Naive B cell (primary cell): ENCODE measurements at regions not wholly inside any gene's neighbourhood (a gene's known extent, or its start where the extent isn't known, plus 50 kb on each side); places are given as distances from the start of the nearest gene placed in this dataset.
"Not testable (repeated sequence)": the region's sequence is repeated elsewhere in the genome, so short reads cannot be mapped to it uniquely, and the experiment has no call there.

ENCODE experiments used
- ATAC-seq, 2 donors: fragments of 150-1000 bp; cut with Tn5 transposase; 2 replicates each; pipeline ENCODE4 v1.10.0; 2021; ENCODE audit warnings: low read depth in 2 of 2, mild to moderate bottlenecking in 2 of 2, moderate library complexity in 2 of 2
- DNase-seq: peaks from one replicate; pipeline ENCODE4 v3.0.0; 2022
- H3K27ac Mint-ChIP-seq, 6 donors: one replicate each; pipeline ENCODE4 v1.8.0; 2020 to 2022; ENCODE audit warnings: mild to moderate bottlenecking in 6 of 6, mixed read lengths in 6 of 6, moderate library complexity in 5 of 6, inconsistent platforms in 2 of 6
- H3K27me3 Mint-ChIP-seq, 3 donors: one replicate each; pipeline ENCODE4 v1.8.0; 2021 to 2022; ENCODE audit warnings: mixed read lengths in 3 of 3, mild to moderate bottlenecking in 1 of 3
- H3K36me3 Mint-ChIP-seq, 2 donors: one replicate each; pipeline ENCODE4 v1.8.0; 2020 to 2022; ENCODE audit warnings: mixed read lengths in 2 of 2, inconsistent platforms in 1 of 2, mild to moderate bottlenecking in 1 of 2
- H3K4me1 Mint-ChIP-seq, 3 donors: one replicate each; pipeline ENCODE4 v1.8.0; 2020 to 2022; ENCODE audit warnings: mixed read lengths in 3 of 3, inconsistent platforms in 1 of 3, mild to moderate bottlenecking in 1 of 3, moderate library complexity in 1 of 3
- H3K4me3 Mint-ChIP-seq, 8 donors: one replicate each; pipeline ENCODE4 v1.8.0; 2020 to 2022; ENCODE audit warnings: mild to moderate bottlenecking in 8 of 8, mixed read lengths in 8 of 8, moderate library complexity in 8 of 8, inconsistent platforms in 2 of 8
- H3K9me3 Mint-ChIP-seq, 7 donors: one replicate each; pipeline ENCODE4 v1.8.0; 2020 to 2022; ENCODE audit warnings: mixed read lengths in 7 of 7, mild to moderate bottlenecking in 5 of 7, inconsistent platforms in 2 of 7, moderate library complexity in 1 of 7

GRCh38 chr18:28422577-28422976 is 245.6 kb upstream of the CDH2 start:
- no peak overlapping the region for H3K27ac Mint-ChIP-seq
- no peaks in the 10 kb centered on the region for H3K4me1 Mint-ChIP-seq
- no peak for DNase-seq
- H3K4me3 Mint-ChIP-seq = no peak overlapping the region
- no peaks in the 10 kb centered on the region for H3K36me3 Mint-ChIP-seq
- H3K27me3 Mint-ChIP-seq = no peaks in the 10 kb centered on the region
- peaks cover 4 to 21% (median 9%) of the 10 kb centered on the region in 7 donors for H3K9me3 Mint-ChIP-seq
- ATAC-seq = no peak

GRCh38 chr18:28421950-28422349 is 245.0 kb upstream of the CDH2 start:
- DNase-seq, ATAC-seq, H3K27ac Mint-ChIP-seq, H3K27me3 Mint-ChIP-seq, H3K4me3 Mint-ChIP-seq, H3K4me1 Mint-ChIP-seq, H3K36me3 Mint-ChIP-seq: not testable (repeated sequence)
- peaks cover 2 to 19% (median 8%) of the 10 kb centered on the region in 7 donors for H3K9me3 Mint-ChIP-seq

- Mint-ChIP-seq H3K27ac (no peak overlapping the region), H3K27me3 (no peaks in the 10 kb centered on the region), H3K36me3 (no peaks in the 10 kb centered on the region), H3K9me3 (peaks cover 0 to 10% (median 2%) of the 10 kb centered on the region in 7 donors), H3K4me3 (no peak overlapping the region), H3K4me1 (no peaks in the 10 kb centered on the region)
- DNase-seq = no peak
- ATAC-seq = no peak
These were observed 235.6 kb upstream of the CDH2 start for GRCh38 chr18:28412521-28412920.

GRCh38 chr18:28411806-28412205 is 234.9 kb upstream of the CDH2 start:
- Mint-ChIP-seq H3K4me3 (peak overlapping the region in 1 of 8 donors; percentile 11), H3K27ac (no peak overlapping the region), H3K27me3 (no peaks in the 10 kb centered on the region), H3K9me3 (peaks cover 0 to 10% (median 2%) of the 10 kb centered on the region in 7 donors), H3K36me3 (no peaks in the 10 kb centered on the region), H3K4me1 (no peaks in the 10 kb centered on the region)
- ATAC-seq = no peak
- no peak for DNase-seq

- Mint-ChIP-seq H3K9me3 (peaks cover 0 to 10% (median 2%) of the 10 kb centered on the region in 7 donors), H3K4me1 (no peaks in the 10 kb centered on the region), H3K27me3 (no peaks in the 10 kb centered on the region), H3K4me3 (no peak overlapping the region), H3K27ac (no peak overlapping the region), H3K36me3 (no peaks in the 10 kb centered on the region)
- DNase-seq (no peak), ATAC-seq (no peak)
These were observed 232.9 kb upstream of the CDH2 start for GRCh38 chr18:28409811-28410210.

- H3K27ac Mint-ChIP-seq = no peak overlapping the region
- H3K36me3 Mint-ChIP-seq = no peaks in the 10 kb centered on the region
- H3K27me3 Mint-ChIP-seq = no peaks in the 10 kb centered on the region
- no peak overlapping the region for H3K4me3 Mint-ChIP-seq
- no peaks in the 10 kb centered on the region for H3K4me1 Mint-ChIP-seq
- peaks cover 0 to 6% (median 0%) of the 10 kb centered on the region in 7 donors for H3K9me3 Mint-ChIP-seq
- ATAC-seq = no peak
- DNase-seq = no peak
These were observed 231.6 kb upstream of the CDH2 start for GRCh38 chr18:28408528-28408927.

- no peak overlapping the region for H3K4me3 Mint-ChIP-seq
- no peak overlapping the region for H3K27ac Mint-ChIP-seq
- H3K9me3 Mint-ChIP-seq = peaks cover 0 to 9% (median under 1%) of the 10 kb centered on the region in 7 donors
- no peaks in the 10 kb centered on the region for H3K36me3 Mint-ChIP-seq
- DNase-seq (no peak), ATAC-seq (no peak)
- no peaks in the 10 kb centered on the region for H3K4me1 Mint-ChIP-seq
- H3K27me3 Mint-ChIP-seq = no peaks in the 10 kb centered on the region
These were observed 230.8 kb upstream of the CDH2 start for GRCh38 chr18:28407681-28408080.

- DNase-seq (no peak), ATAC-seq (no peak)
- H3K36me3 Mint-ChIP-seq = no peaks in the 10 kb centered on the region
- no peaks in the 10 kb centered on the region for H3K27me3 Mint-ChIP-seq
- no peaks in the 10 kb centered on the region for H3K4me1 Mint-ChIP-seq
- H3K9me3 Mint-ChIP-seq = peaks cover 0 to 17% (median 2%) of the 10 kb centered on the region in 7 donors
- no peak overlapping the region for H3K4me3 Mint-ChIP-seq
- H3K27ac Mint-ChIP-seq = no peak overlapping the region
These were observed 229.6 kb upstream of the CDH2 start for GRCh38 chr18:28406533-28406932.

GRCh38 chr18:28404694-28405093 is 227.8 kb upstream of the CDH2 start:
- H3K4me3 Mint-ChIP-seq = no peak overlapping the region
- no peak for DNase-seq
- H3K27ac Mint-ChIP-seq = no peak overlapping the region
- H3K4me1 Mint-ChIP-seq = no peaks in the 10 kb centered on the region
- H3K36me3 Mint-ChIP-seq = no peaks in the 10 kb centered on the region
- ATAC-seq = no peak
- H3K9me3 Mint-ChIP-seq = peaks cover 0 to 11% (median 2%) of the 10 kb centered on the region in 7 donors
- H3K27me3 Mint-ChIP-seq = no peaks in the 10 kb centered on the region

GRCh38 chr18:28399781-28400362 is 222.9 kb upstream of the CDH2 start:
- no peaks in the 10 kb centered on the region for H3K27me3 Mint-ChIP-seq
- H3K4me3 Mint-ChIP-seq = no peak overlapping the region
- H3K4me1 Mint-ChIP-seq = no peaks in the 10 kb centered on the region
- DNase-seq = no peak
- no peaks in the 10 kb centered on the region for H3K36me3 Mint-ChIP-seq
- H3K27ac Mint-ChIP-seq = no peak overlapping the region
- peaks cover 0 to 17% (median 11%) of the 10 kb centered on the region in 7 donors for H3K9me3 Mint-ChIP-seq
- ATAC-seq = no peak

- H3K4me3 Mint-ChIP-seq = no peak overlapping the region
- H3K27me3 Mint-ChIP-seq = no peaks in the 10 kb centered on the region
- ATAC-seq (no peak), DNase-seq (no peak)
- H3K4me1 Mint-ChIP-seq = no peaks in the 10 kb centered on the region
- no peak overlapping the region for H3K27ac Mint-ChIP-seq
- no peaks in the 10 kb centered on the region for H3K36me3 Mint-ChIP-seq
- H3K9me3 Mint-ChIP-seq = peaks cover 0 to 23% (median 11%) of the 10 kb centered on the region in 7 donors
These were observed 221.5 kb upstream of the CDH2 start for GRCh38 chr18:28398471-28398870.

GRCh38 chr18:28390022-28390421 is 213.1 kb upstream of the CDH2 start:
- Mint-ChIP-seq H3K36me3 (peaks cover 0 to 10% of the 10 kb centered on the region in 2 donors), H3K9me3 (peaks cover 18 to 43% (median 25%) of the 10 kb centered on the region in 7 donors), H3K27me3 (no peaks in the 10 kb centered on the region)

GRCh38 chr18:28382215-28382879 is 205.4 kb upstream of the CDH2 start:
- DNase-seq (no peak), ATAC-seq (no peak)
- H3K36me3 Mint-ChIP-seq = no peaks in the 10 kb centered on the region
- H3K4me3 Mint-ChIP-seq = no peak overlapping the region
- no peak overlapping the region for H3K27ac Mint-ChIP-seq
- H3K4me1 Mint-ChIP-seq = no peaks in the 10 kb centered on the region
- H3K9me3 Mint-ChIP-seq = peaks cover 3 to 20% (median 12%) of the 10 kb centered on the region in 7 donors
- H3K27me3 Mint-ChIP-seq = no peaks in the 10 kb centered on the region

More at GRCh38 chr18:28390022-28390421, 213.1 kb upstream of the CDH2 start:
- no peak for DNase-seq
- no peak overlapping the region for H3K27ac Mint-ChIP-seq
- no peaks in the 10 kb centered on the region for H3K4me1 Mint-ChIP-seq
- no peak for ATAC-seq
- no peak overlapping the region for H3K4me3 Mint-ChIP-seq

- no peaks in the 10 kb centered on the region for H3K36me3 Mint-ChIP-seq
- H3K27ac Mint-ChIP-seq = no peak overlapping the region
- ATAC-seq (no peak), DNase-seq (no peak)
- H3K9me3 Mint-ChIP-seq = peaks cover 0 to 7% (median 6%) of the 10 kb centered on the region in 7 donors
- H3K27me3 Mint-ChIP-seq = no peaks in the 10 kb centered on the region
- H3K4me1 Mint-ChIP-seq = no peaks in the 10 kb centered on the region
- no peak overlapping the region for H3K4me3 Mint-ChIP-seq
These were observed 195.3 kb upstream of the CDH2 start for GRCh38 chr18:28372186-28372585.
